ENCODE measurements at regions not wholly inside any gene's neighbourhood (a gene's known extent, or its start where the extent isn't known, plus 50 kb on each side); places are given as distances from the start of the nearest gene placed in this dataset.

DNA sequence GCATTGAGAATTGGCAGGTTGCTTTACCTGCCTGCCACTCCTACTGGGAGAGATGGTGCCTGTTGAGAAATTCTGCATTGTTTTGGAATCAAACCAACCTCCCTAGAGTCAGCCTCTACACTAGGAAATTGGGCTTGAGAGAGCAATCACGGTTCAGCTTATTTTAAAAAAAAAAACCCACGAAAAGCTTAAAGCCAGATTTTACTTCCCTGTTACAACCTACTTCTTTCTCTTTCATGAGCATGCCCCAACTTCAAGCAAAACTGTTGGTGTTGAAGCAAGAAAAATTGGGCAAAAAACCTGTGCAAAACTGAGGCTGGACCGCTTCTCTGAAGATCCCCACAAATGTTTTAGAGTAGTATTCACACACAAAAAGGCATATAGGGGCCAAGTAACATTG, 134.6 kb upstream of the ZEB2 start:
- Histone ChIP-seq H3K4me3 (replicated peaks in 1 of 2; ENCODE audit: low read depth in 1 of 2, low read length in 2 of 2) (no peak overlapping the region), H2AFZ (ENCODE audit: low read depth, low read length, poor library complexity, severe bottlenecking) (no peak overlapping the region), H3K4me1 (ENCODE audit: control insufficient read depth in 1 of 2, insufficient read depth in 2 of 2, low read length in 2 of 2) (peaks cover 0 to 6% of the 10 kb centered on the region in 2 experiments; a peak in 3 of 4 replicates), H3K9me3 (ENCODE audit: control insufficient read depth in 1 of 2, insufficient read depth in 1 of 2, low read depth in 1 of 2, low read length in 2 of 2) (no peaks in the 10 kb centered on the region), H3K79me2 (ENCODE audit: insufficient read depth, low read length) (no peaks in the 10 kb centered on the region), H3K27me3 (ENCODE audit: insufficient read depth, low read length) (no peaks in the 10 kb centered on the region), H3K36me3 (ENCODE audit: control insufficient read depth in 1 of 2, insufficient read depth in 2 of 2, low read length in 2 of 2) (no peaks in the 10 kb centered on the region), H3K9me2 (ENCODE audit: insufficient read depth) (no peaks in the 10 kb centered on the region; the same call in 1 of the 2 replicates), H3K27ac (ENCODE audit: low read depth, low read length) (no peak overlapping the region), H3K4me2 (ENCODE audit: low read length) (no peak overlapping the region), H4K20me1 (ENCODE audit: insufficient read depth) (no peaks in the 10 kb centered on the region), H3K9ac (ENCODE audit: low read length) (no peak overlapping the region)
- ATAC-seq (no peak), DNase-seq (ENCODE audit: low read depth, low spot score) (no peak)
- TF ChIP-seq RAD21 (IDR thresholded peaks at IDR 0.05; ENCODE audit: low read depth), result no peak
- no peak for TF ChIP-seq CBX3 (IDR thresholded peaks at IDR 0.05; ENCODE audit: low read depth)
- TF ChIP-seq, protein P1, sequence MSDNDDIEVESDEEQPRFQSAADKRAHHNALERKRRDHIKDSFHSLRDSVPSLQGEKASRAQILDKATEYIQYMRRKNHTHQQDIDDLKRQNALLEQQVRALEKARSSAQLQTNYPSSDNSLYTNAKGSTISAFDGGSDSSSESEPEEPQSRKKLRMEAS (IDR thresholded peaks at IDR 0.05), result no peak
- TF ChIP-seq, protein P2, sequence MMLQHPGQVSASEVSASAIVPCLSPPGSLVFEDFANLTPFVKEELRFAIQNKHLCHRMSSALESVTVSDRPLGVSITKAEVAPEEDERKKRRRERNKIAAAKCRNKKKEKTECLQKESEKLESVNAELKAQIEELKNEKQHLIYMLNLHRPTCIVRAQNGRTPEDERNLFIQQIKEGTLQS (IDR thresholded peaks at IDR 0.05), result no peak
- TF ChIP-seq ELF1 (IDR thresholded peaks at IDR 0.05; ENCODE audit: borderline replicate concordance, low read depth), result no peak
- TF ChIP-seq, protein P3, sequence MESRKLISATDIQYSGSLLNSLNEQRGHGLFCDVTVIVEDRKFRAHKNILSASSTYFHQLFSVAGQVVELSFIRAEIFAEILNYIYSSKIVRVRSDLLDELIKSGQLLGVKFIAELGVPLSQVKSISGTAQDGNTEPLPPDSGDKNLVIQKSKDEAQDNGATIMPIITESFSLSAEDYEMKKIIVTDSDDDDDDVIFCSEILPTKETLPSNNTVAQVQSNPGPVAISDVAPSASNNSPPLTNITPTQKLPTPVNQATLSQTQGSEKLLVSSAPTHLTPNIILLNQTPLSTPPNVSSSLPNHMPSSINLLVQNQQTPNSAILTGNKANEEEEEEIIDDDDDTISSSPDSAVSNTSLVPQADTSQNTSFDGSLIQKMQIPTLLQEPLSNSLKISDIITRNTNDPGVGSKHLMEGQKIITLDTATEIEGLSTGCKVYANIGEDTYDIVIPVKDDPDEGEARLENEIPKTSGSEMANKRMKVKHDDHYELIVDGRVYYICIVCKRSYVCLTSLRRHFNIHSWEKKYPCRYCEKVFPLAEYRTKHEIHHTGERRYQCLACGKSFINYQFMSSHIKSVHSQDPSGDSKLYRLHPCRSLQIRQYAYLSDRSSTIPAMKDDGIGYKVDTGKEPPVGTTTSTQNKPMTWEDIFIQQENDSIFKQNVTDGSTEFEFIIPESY (IDR thresholded peaks at IDR 0.05; ENCODE audit: extremely low read depth, insufficient replicate concordance, low read length), result no peak
- TF ChIP-seq SP1 (IDR thresholded peaks at IDR 0.05; ENCODE audit: low read depth), result no peak
- no peak for TF ChIP-seq YY1 (IDR thresholded peaks at IDR 0.05; ENCODE audit: extremely low read depth, insufficient replicate concordance, low read depth, low read length)
- no peak for TF ChIP-seq SIN3A (IDR thresholded peaks at IDR 0.05; ENCODE audit: low read depth)
- no peak for TF ChIP-seq EGR1 (IDR thresholded peaks at IDR 0.05; ENCODE audit: low read depth)
- no peak for TF ChIP-seq EZH2phosphoT487 (IDR thresholded peaks at IDR 0.05; ENCODE audit: borderline replicate concordance)
- TF ChIP-seq, protein P4, sequence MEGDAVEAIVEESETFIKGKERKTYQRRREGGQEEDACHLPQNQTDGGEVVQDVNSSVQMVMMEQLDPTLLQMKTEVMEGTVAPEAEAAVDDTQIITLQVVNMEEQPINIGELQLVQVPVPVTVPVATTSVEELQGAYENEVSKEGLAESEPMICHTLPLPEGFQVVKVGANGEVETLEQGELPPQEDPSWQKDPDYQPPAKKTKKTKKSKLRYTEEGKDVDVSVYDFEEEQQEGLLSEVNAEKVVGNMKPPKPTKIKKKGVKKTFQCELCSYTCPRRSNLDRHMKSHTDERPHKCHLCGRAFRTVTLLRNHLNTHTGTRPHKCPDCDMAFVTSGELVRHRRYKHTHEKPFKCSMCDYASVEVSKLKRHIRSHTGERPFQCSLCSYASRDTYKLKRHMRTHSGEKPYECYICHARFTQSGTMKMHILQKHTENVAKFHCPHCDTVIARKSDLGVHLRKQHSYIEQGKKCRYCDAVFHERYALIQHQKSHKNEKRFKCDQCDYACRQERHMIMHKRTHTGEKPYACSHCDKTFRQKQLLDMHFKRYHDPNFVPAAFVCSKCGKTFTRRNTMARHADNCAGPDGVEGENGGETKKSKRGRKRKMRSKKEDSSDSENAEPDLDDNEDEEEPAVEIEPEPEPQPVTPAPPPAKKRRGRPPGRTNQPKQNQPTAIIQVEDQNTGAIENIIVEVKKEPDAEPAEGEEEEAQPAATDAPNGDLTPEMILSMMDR (IDR thresholded peaks at IDR 0.05 in 2 of 3, conservative IDR thresholded peaks at IDR 0.05 in 1 of 3; ENCODE audit: borderline replicate concordance in 1 of 3, insufficient read depth in 1 of 3, low read depth in 2 of 3, low read length in 2 of 3), result no peak
- TF ChIP-seq POLR2A (IDR thresholded peaks at IDR 0.05; ENCODE audit: borderline replicate concordance, extremely low read depth, insufficient read depth, insufficient read length), result no peak
- CTCF ChIA-PET, result no interaction called here
- RAD21 ChIA-PET (ENCODE audit: low non-redundant PET in 1 of 2, low total read pairs in 2 of 2, uncharacterized antibody in 2 of 2, unreplicated experiment in 2 of 2), result no interaction called here
- no TSS peak for BruUV-seq (replicated peaks)
- intact Hi-C loops (cut with micrococcal nuclease), result no loop called here
- POLR2A ChIA-PET, result interaction anchor here (0.7 kb wide), 1 partner anchor 234 kb away, joined by 3 read pairs; no protein-coding TSS in a partner anchor
